Nephron (organoid): ENCODE measurements at regions not wholly inside any gene's neighbourhood (a gene's known extent, or its start where the extent isn't known, plus 50 kb on each side); places are given as distances from the start of the nearest gene placed in this dataset.
A peak's percentile ranks its signal among the peaks of the same experiment; 100 is the strongest.

Source experiments
- H3K27ac Mint-ChIP-seq, 3 experiments: 2 replicates each; pipeline ENCODE4 v1.8.0; 2020; ENCODE audit warnings: mixed read lengths in 3 of 3, mild to moderate bottlenecking in 2 of 3, moderate library complexity in 1 of 3
- H3K27me3 Mint-ChIP-seq: 2 replicates; pipeline ENCODE4 v1.8.0; 2021; ENCODE audit warnings: low read depth, mild to moderate bottlenecking, moderate library complexity, mixed read lengths
- H3K36me3 Mint-ChIP-seq: 2 replicates; pipeline ENCODE4 v1.8.0; 2020; ENCODE audit warnings: low read depth, mixed read lengths
- H3K4me1 Mint-ChIP-seq: 2 replicates; pipeline ENCODE4 v1.8.0; 2020; ENCODE audit warnings: mixed read lengths
- H3K4me3 Mint-ChIP-seq, 3 experiments: 2 replicates each; pipeline ENCODE4 v1.8.0; 2020; ENCODE audit warnings: mild to moderate bottlenecking in 3 of 3, mixed read lengths in 3 of 3, moderate library complexity in 2 of 3
- H3K9me3 Mint-ChIP-seq: 2 replicates; pipeline ENCODE4 v1.8.0; 2020; ENCODE audit warnings: mixed read lengths
- TF ChIP-seq, protein P1 (sequence below), 3 experiments: fragments of 200-600 bp; sonication (generic); IDR thresholded peaks; one replicate each; pipeline ENCODE4 v1.5.0; 2021; ENCODE audit warnings: antibody characterized with exemption in 3 of 3; ENCODE audit not compliant: unreplicated experiment in 3 of 3

- Mint-ChIP-seq H3K36me3 (no peaks in the 10 kb centered on the region), H3K27ac (peak overlapping the region in 2 of 3 experiments; percentile 81 to 88), H3K4me3 (no peak overlapping the region), H3K9me3 (peaks cover 2% of the 10 kb centered on the region), H3K27me3 (peaks cover 8% of the 10 kb centered on the region), H3K4me1 (peaks cover 38% of the 10 kb centered on the region)
- TF ChIP-seq, protein P1, sequence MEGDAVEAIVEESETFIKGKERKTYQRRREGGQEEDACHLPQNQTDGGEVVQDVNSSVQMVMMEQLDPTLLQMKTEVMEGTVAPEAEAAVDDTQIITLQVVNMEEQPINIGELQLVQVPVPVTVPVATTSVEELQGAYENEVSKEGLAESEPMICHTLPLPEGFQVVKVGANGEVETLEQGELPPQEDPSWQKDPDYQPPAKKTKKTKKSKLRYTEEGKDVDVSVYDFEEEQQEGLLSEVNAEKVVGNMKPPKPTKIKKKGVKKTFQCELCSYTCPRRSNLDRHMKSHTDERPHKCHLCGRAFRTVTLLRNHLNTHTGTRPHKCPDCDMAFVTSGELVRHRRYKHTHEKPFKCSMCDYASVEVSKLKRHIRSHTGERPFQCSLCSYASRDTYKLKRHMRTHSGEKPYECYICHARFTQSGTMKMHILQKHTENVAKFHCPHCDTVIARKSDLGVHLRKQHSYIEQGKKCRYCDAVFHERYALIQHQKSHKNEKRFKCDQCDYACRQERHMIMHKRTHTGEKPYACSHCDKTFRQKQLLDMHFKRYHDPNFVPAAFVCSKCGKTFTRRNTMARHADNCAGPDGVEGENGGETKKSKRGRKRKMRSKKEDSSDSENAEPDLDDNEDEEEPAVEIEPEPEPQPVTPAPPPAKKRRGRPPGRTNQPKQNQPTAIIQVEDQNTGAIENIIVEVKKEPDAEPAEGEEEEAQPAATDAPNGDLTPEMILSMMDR (IDR thresholded peaks at IDR 0.05; ENCODE audit: unreplicated experiment in 3 of 3): no peak
These were observed 374.3 kb downstream of the C12orf75 start for GRCh38 chr12:105704787-105705186.

GRCh38 chr12:105705235-105705634 lies 374.7 kb downstream of the C12orf75 start:
- Mint-ChIP-seq H3K4me3 (no peak overlapping the region), H3K9me3 (no peaks in the 10 kb centered on the region), H3K27ac (peak overlapping the region; percentile 23 to 95 (median 88)), H3K4me1 (peaks cover 38% of the 10 kb centered on the region), H3K27me3 (peaks cover 8% of the 10 kb centered on the region), H3K36me3 (no peaks in the 10 kb centered on the region)
- TF ChIP-seq, protein P1 (IDR thresholded peaks at IDR 0.05; ENCODE audit: unreplicated experiment in 3 of 3): no peak

GRCh38 chr12:105705765-105706164 lies 375.3 kb downstream of the C12orf75 start:
- Mint-ChIP-seq H3K4me3 (no peak overlapping the region), H3K27ac (peak overlapping the region; percentile 82 to 95 (median 88)), H3K9me3 (no peaks in the 10 kb centered on the region), H3K4me1 (peaks cover 38% of the 10 kb centered on the region), H3K27me3 (peaks cover 8% of the 10 kb centered on the region), H3K36me3 (no peaks in the 10 kb centered on the region)
- TF ChIP-seq, protein P1 (IDR thresholded peaks at IDR 0.05; ENCODE audit: unreplicated experiment in 3 of 3): peak; percentile 78 to 83 (median 79)

GRCh38 chr12:105706321-105706972 lies 376.0 kb downstream of the C12orf75 start:
- Mint-ChIP-seq H3K36me3 (no peaks in the 10 kb centered on the region), H3K4me1 (peaks cover 38% of the 10 kb centered on the region)

DNA sequence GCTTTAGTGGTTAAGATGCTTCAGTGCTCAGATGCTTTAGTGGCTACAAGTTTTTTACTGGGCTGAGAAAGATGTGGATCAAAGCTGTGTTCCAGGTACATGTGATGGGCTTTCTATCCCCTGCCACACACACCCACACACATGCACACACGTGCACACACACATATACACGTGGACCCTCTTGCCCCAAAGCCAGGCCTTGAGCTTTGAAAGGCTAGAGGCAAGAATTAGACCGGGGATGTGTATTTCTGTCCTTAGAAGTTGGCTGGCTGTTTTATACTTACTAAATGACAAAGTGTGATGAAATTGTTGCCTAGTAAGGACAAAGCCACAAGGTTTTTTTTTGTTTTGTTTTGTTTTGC lies 376.5 kb downstream of the C12orf75 start:
- peak overlapping the region in 1 of 3 experiments; percentile 24 for H3K4me3 Mint-ChIP-seq
- TF ChIP-seq, protein P1 (IDR thresholded peaks at IDR 0.05; ENCODE audit: unreplicated experiment in 3 of 3): no peak
- H3K36me3 Mint-ChIP-seq: no peaks in the 10 kb centered on the region
- H3K27me3 Mint-ChIP-seq: peaks cover 8% of the 10 kb centered on the region
- H3K4me1 Mint-ChIP-seq: peaks cover 38% of the 10 kb centered on the region
- no peaks in the 10 kb centered on the region for H3K9me3 Mint-ChIP-seq
- peak overlapping the region; percentile 75 to 88 (median 82) for H3K27ac Mint-ChIP-seq

More at GRCh38 chr12:105706321-105706972, 376.0 kb downstream of the C12orf75 start:
- Mint-ChIP-seq H3K27me3 (peaks cover 8% of the 10 kb centered on the region), H3K27ac (peak overlapping the region; percentile 82 to 95 (median 88)), H3K4me3 (peak overlapping the region in 1 of 3 experiments; percentile 24), H3K9me3 (no peaks in the 10 kb centered on the region)
- TF ChIP-seq, protein P1 (IDR thresholded peaks at IDR 0.05; ENCODE audit: unreplicated experiment in 3 of 3): no peak
